ENCODE measurements at regions not wholly inside any gene's neighbourhood (a gene's known extent, or its start where the extent isn't known, plus 50 kb on each side); places are given as distances from the start of the nearest gene placed in this dataset.

DNA sequence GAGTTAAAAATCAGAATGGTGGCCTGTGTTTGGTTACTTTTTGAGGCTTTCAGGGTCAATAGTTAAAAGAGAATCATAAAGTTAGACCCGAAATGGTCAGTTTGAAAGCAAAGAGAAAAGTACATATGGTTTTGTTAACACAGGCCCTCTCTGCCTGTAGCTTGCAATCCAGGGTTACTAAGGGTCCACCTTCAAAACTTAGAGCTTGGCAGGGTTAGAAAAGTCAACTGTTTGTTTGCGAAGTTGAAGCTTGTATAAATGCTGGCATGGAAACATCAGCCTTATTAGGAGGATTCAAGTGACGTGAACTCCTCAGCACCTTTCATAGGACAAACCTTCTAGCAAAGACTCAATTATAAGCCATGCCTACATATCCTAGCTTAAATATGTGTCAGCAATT, 196.3 kb upstream of the SEMA3A start:
- TF ChIP-seq, protein P1, sequence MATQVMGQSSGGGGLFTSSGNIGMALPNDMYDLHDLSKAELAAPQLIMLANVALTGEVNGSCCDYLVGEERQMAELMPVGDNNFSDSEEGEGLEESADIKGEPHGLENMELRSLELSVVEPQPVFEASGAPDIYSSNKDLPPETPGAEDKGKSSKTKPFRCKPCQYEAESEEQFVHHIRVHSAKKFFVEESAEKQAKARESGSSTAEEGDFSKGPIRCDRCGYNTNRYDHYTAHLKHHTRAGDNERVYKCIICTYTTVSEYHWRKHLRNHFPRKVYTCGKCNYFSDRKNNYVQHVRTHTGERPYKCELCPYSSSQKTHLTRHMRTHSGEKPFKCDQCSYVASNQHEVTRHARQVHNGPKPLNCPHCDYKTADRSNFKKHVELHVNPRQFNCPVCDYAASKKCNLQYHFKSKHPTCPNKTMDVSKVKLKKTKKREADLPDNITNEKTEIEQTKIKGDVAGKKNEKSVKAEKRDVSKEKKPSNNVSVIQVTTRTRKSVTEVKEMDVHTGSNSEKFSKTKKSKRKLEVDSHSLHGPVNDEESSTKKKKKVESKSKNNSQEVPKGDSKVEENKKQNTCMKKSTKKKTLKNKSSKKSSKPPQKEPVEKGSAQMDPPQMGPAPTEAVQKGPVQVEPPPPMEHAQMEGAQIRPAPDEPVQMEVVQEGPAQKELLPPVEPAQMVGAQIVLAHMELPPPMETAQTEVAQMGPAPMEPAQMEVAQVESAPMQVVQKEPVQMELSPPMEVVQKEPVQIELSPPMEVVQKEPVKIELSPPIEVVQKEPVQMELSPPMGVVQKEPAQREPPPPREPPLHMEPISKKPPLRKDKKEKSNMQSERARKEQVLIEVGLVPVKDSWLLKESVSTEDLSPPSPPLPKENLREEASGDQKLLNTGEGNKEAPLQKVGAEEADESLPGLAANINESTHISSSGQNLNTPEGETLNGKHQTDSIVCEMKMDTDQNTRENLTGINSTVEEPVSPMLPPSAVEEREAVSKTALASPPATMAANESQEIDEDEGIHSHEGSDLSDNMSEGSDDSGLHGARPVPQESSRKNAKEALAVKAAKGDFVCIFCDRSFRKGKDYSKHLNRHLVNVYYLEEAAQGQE (IDR thresholded peaks at IDR 0.05; ENCODE audit: unreplicated experiment), result no peak
- TF ChIP-seq, protein P2, sequence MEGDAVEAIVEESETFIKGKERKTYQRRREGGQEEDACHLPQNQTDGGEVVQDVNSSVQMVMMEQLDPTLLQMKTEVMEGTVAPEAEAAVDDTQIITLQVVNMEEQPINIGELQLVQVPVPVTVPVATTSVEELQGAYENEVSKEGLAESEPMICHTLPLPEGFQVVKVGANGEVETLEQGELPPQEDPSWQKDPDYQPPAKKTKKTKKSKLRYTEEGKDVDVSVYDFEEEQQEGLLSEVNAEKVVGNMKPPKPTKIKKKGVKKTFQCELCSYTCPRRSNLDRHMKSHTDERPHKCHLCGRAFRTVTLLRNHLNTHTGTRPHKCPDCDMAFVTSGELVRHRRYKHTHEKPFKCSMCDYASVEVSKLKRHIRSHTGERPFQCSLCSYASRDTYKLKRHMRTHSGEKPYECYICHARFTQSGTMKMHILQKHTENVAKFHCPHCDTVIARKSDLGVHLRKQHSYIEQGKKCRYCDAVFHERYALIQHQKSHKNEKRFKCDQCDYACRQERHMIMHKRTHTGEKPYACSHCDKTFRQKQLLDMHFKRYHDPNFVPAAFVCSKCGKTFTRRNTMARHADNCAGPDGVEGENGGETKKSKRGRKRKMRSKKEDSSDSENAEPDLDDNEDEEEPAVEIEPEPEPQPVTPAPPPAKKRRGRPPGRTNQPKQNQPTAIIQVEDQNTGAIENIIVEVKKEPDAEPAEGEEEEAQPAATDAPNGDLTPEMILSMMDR (conservative IDR thresholded peaks at IDR 0.05; ENCODE audit: low read depth in 2 of 2), result no peak
- TF ChIP-seq POLR2AphosphoS5 (IDR thresholded peaks at IDR 0.05; ENCODE audit: low read depth) (no peak), EZH2phosphoT487 (IDR thresholded peaks at IDR 0.05; ENCODE audit: unreplicated experiment) (no peak), EZH2 (IDR thresholded peaks at IDR 0.05; ENCODE audit: low read depth, unreplicated experiment) (no peak), CREB1 (CRISPR knock-in tag; IDR thresholded peaks at IDR 0.05; ENCODE audit: low read depth) (no peak)

All from GM23338 (cell line).